ENCODE measurements at regions not wholly inside any gene's neighbourhood (a gene's known extent, or its start where the extent isn't known, plus 50 kb on each side); places are given as distances from the start of the nearest gene placed in this dataset.

GRCh38 chr3:159802864-159803263, 185.8 kb upstream of the IL12A start:
- no peak for TF ChIP-seq CTCF (IDR thresholded peaks at IDR 0.05)
- TF ChIP-seq POLR2A (IDR thresholded peaks at IDR 0.05): no peak
- no peak for TF ChIP-seq POLR2AphosphoS5 (IDR thresholded peaks at IDR 0.05)
- no peak for TF ChIP-seq EP300 (IDR thresholded peaks at IDR 0.05)
